Loucy (cell line): ENCODE measurements at regions not wholly inside any gene's neighbourhood (a gene's known extent, or its start where the extent isn't known, plus 50 kb on each side); places are given as distances from the start of the nearest gene placed in this dataset.

Source experiments
- H2AFZ ChIP-seq: fragments of 200-600 bp; sonication (generic); 2 replicates; pipeline ENCODE4 v1.6.0; 2016; ENCODE audit warnings: antibody characterized with exemption, mild to moderate bottlenecking, low read length, moderate library complexity
- H3F3A ChIP-seq: fragments of 200-600 bp; 2 replicates; pipeline ENCODE4 v1.6.0; 2016; ENCODE audit warnings: antibody characterized with exemption, low read depth, mild to moderate bottlenecking
- H3K27me3 ChIP-seq: fragments of 200-600 bp; sonication (generic); 2 replicates; pipeline ENCODE4 v1.6.1; 2014; ENCODE audit warnings: low read length, mild to moderate bottlenecking; ENCODE audit not compliant: insufficient read depth, poor library complexity, severe bottlenecking
- H3K36me3 ChIP-seq: fragments of 200-600 bp; sonication (generic); 2 replicates; pipeline ENCODE4 v1.6.1; 2016; ENCODE audit warnings: low read length; ENCODE audit not compliant: insufficient read depth
- H3K4me1 ChIP-seq: fragments of 200-600 bp; sonication (generic); 2 replicates; pipeline ENCODE4 v1.5.1; 2014; ENCODE audit warnings: low read length, mild to moderate bottlenecking; ENCODE audit not compliant: insufficient read depth, poor library complexity, severe bottlenecking
- H3K4me2 ChIP-seq: fragments of 200-600 bp; sonication (generic); 2 replicates; pipeline ENCODE4 v1.6.0; 2014; ENCODE audit warnings: antibody characterized with exemption, low read length, low read depth, mild to moderate bottlenecking; ENCODE audit not compliant: poor library complexity, severe bottlenecking
- H3K4me3 ChIP-seq: fragments of 200-600 bp; sonication (generic); 2 replicates; pipeline ENCODE4 v1.5.1; 2014; ENCODE audit warnings: low read length, mild to moderate bottlenecking, mixed read lengths; ENCODE audit not compliant: poor library complexity, severe bottlenecking
- H3K79me2 ChIP-seq: fragments of 200-600 bp; sonication (generic); 2 replicates; pipeline ENCODE4 v1.6.1; 2014; ENCODE audit warnings: low read length; ENCODE audit not compliant: insufficient read depth
- H3K9ac ChIP-seq: fragments of 200-600 bp; sonication (generic); 2 replicates; pipeline ENCODE4 v1.6.0; 2014; ENCODE audit warnings: mild to moderate bottlenecking, low read depth, low read length, moderate library complexity; ENCODE audit not compliant: poor library complexity, severe bottlenecking
- H3K9me2 ChIP-seq: fragments of 200-600 bp; sonication (generic); replicated peaks from 2 replicates; pipeline ENCODE4 v1.6.1; 2016; ENCODE audit warnings: low read depth, low read length, mixed read lengths
- H3K9me3 ChIP-seq: fragments of 200-600 bp; sonication (generic); 2 replicates; pipeline ENCODE4 v1.6.1; 2014; ENCODE audit warnings: mild to moderate bottlenecking, antibody characterized with exemption, low read length, low read depth; ENCODE audit not compliant: insufficient read depth
- H4K20me1 ChIP-seq: fragments of 200-600 bp; sonication (generic); 2 replicates; pipeline ENCODE4 v1.6.0; 2014; ENCODE audit warnings: antibody characterized with exemption, low read length, mild to moderate bottlenecking; ENCODE audit not compliant: insufficient read depth, poor library complexity, severe bottlenecking
- EZH2phosphoT487 ChIP-seq: fragments of 200-600 bp; IDR thresholded peaks from 2 replicates; pipeline ENCODE4 v1.6.1; 2018; ENCODE audit warnings: antibody characterized with exemption, mild to moderate bottlenecking, moderate library complexity, borderline replicate concordance
- TF ChIP-seq, protein P1 (sequence below): fragments of 200-600 bp; sonication (generic); conservative IDR thresholded peaks from 2 replicates; pipeline ENCODE4 v1.5.1; 2014; ENCODE audit warnings: mild to moderate bottlenecking, antibody characterized with exemption, low read length

DNA sequence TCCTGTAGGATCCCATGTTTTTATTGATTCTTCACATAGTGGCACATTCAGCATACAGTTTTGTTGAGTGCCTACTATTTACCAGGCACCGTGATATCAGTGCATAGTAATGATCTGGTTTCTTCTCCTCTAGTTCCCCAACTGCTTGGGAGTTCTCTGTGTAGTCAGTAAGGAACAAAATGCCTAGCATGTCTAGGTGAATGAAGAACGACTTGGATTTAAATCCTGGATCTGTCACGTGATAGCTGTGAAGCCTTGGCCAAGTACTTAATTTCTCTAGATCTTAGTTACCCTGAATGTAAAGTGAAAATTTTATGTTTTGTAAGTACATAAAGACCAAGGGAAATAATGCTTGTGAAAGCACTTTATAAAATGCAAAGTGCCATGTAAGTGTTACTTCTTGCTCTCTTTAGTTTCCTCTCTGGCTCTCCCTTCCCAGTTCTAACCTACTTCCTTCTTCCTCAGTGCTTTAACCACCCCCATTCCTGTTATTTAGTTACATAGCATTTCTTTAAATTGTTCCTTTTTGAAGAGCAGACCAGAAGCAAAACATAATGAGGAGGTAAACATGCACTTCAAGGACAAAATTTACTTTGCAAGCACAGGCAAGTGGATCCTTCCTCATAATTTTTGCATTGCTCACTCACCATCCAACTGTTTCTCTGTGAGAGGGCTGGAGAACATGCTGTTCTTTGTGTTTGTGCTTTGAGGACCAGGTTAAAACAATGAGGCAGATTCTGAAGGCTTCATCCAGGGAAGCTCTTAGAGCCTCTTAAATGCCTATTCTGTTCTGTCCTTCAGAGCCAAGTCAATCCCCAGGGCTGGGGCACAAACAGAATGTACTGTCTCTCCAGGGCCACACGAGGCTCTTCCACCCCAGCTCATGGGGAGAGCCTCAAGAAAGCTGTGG, 353.9 kb upstream of the TENM4 start:
- no peak overlapping the region for H3K9ac ChIP-seq
- H3F3A ChIP-seq = no peaks in the 10 kb centered on the region
- H4K20me1 ChIP-seq = no peaks in the 10 kb centered on the region
- TF ChIP-seq, protein P1, sequence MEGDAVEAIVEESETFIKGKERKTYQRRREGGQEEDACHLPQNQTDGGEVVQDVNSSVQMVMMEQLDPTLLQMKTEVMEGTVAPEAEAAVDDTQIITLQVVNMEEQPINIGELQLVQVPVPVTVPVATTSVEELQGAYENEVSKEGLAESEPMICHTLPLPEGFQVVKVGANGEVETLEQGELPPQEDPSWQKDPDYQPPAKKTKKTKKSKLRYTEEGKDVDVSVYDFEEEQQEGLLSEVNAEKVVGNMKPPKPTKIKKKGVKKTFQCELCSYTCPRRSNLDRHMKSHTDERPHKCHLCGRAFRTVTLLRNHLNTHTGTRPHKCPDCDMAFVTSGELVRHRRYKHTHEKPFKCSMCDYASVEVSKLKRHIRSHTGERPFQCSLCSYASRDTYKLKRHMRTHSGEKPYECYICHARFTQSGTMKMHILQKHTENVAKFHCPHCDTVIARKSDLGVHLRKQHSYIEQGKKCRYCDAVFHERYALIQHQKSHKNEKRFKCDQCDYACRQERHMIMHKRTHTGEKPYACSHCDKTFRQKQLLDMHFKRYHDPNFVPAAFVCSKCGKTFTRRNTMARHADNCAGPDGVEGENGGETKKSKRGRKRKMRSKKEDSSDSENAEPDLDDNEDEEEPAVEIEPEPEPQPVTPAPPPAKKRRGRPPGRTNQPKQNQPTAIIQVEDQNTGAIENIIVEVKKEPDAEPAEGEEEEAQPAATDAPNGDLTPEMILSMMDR = no peak
- no peak for TF ChIP-seq EZH2phosphoT487
- no peak overlapping the region for H3K4me2 ChIP-seq
- H3K9me3 ChIP-seq = no peaks in the 10 kb centered on the region
- no peaks in the 10 kb centered on the region for H3K9me2 ChIP-seq
- no peaks in the 10 kb centered on the region for H3K36me3 ChIP-seq
- H3K4me1 ChIP-seq = no peaks in the 10 kb centered on the region
- H2AFZ ChIP-seq = no peak overlapping the region
- no peak overlapping the region for H3K4me3 ChIP-seq
- H3K79me2 ChIP-seq = no peaks in the 10 kb centered on the region
- H3K27me3 ChIP-seq = no peaks in the 10 kb centered on the region

DNA sequence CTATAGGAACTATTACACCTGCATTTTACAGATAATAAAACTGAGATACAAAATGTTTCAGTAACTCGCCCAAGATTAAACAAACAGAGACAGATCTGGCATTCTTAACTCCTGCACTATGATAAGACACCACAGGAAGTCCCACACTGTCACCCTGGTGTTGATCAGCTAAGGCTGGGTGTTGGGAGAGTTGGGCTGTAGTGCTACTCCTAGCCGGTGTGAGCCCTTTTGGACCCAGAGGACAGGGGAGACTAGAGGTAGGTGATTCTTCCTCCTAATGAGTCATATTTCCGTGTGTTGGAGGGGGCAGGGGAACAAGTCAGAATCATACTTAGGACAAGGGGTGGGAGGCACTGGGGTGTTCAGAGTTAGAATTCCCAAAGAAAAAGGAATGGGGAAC, 353.2 kb upstream of the TENM4 start:
- no peaks in the 10 kb centered on the region for H4K20me1 ChIP-seq

DNA sequence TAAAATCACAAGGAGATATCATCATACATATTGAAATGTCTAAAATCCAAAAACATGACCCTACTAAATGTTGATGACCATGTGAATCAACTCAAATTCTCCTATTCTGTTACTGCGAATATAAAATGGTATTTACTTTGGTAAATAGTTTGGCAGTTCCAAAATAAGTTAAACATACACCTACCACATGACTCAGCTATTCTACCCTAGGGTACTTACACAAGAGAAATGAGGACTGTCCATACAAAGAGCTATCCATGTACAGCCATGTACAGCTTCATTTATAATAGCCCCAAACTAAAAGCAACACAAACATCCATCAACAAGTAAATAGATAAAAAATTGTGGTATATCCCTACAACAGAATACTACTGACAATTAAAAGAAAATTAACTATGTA, 346.1 kb upstream of the TENM4 start:
- Histone ChIP-seq H3K27me3 (no peaks in the 10 kb centered on the region), H3K9me3 (no peaks in the 10 kb centered on the region; the same call in 1 of the 2 replicates), H3K9ac (no peak overlapping the region), H3K4me1 (no peaks in the 10 kb centered on the region), H3K4me2 (no peak overlapping the region), H3F3A (no peaks in the 10 kb centered on the region), H2AFZ (no peak overlapping the region), H3K36me3 (no peaks in the 10 kb centered on the region), H3K79me2 (no peaks in the 10 kb centered on the region), H3K4me3 (no peak overlapping the region), H3K9me2 (no peaks in the 10 kb centered on the region), H4K20me1 (no peaks in the 10 kb centered on the region)
- TF ChIP-seq EZH2phosphoT487 = no peak
- TF ChIP-seq, protein P1 = no peak

More for the DNA sequence above, 353.2 kb upstream of the TENM4 start:
- no peaks in the 10 kb centered on the region for H3K27me3 ChIP-seq
- H3K36me3 ChIP-seq = no peaks in the 10 kb centered on the region
- TF ChIP-seq, protein P1 = no peak
- no peak for TF ChIP-seq EZH2phosphoT487
- no peak overlapping the region for H3K4me3 ChIP-seq
- H2AFZ ChIP-seq = no peak overlapping the region
- no peak overlapping the region for H3K9ac ChIP-seq
- H3K9me3 ChIP-seq = no peaks in the 10 kb centered on the region
- H3K4me1 ChIP-seq = no peaks in the 10 kb centered on the region
- no peaks in the 10 kb centered on the region for H3K79me2 ChIP-seq
- H3K4me2 ChIP-seq = no peak overlapping the region
- no peaks in the 10 kb centered on the region for H3K9me2 ChIP-seq
- no peaks in the 10 kb centered on the region for H3F3A ChIP-seq
